ENCODE measurements at regions not wholly inside any gene's neighbourhood (a gene's known extent, or its start where the extent isn't known, plus 50 kb on each side); places are given as distances from the start of the nearest gene placed in this dataset.
"Not testable (repeated sequence)": the region's sequence is repeated elsewhere in the genome, so short reads cannot be mapped to it uniquely, and the experiment has no call there.

DNA sequence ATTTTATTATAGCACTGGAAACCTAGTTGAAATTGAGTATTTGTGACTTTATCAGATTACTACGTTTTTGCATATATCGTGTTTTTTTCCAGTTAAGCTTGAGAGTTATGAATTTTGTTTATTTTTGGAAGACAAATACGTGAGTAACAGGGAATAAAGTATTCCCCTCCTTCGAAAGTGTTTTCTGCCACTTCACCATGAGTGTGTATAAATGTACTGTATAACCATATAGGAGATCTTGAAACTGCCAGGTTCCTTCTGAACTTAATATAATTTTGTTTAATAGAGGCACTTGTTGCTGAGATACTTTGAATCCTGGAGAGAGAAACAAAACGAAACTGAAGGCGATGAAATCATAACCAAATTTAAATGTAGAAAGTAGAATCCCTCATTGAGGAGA, 1004.4 kb upstream of the ZEB2 start:
- no peak for ATAC-seq

DNA sequence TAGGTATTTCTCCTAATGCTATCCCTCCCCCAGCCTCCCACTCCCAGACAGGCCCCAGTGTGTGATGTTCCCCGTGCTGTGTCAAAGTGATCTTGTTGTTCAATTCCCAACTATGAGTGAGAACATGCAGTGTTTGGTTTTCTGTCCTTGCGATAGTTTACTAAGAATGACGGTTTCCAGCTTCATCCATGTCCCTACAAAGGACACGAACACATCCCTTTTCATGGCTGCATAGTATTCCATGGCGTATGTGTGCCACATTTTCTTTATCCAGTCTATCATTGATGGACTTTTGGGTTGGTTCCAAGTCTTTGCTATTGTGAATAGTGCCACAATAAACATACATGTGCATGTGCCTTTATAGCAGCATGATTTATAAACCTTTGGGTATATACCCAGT, 999.3 kb upstream of the ZEB2 start:
- not testable (repeated sequence) for ATAC-seq

DNA sequence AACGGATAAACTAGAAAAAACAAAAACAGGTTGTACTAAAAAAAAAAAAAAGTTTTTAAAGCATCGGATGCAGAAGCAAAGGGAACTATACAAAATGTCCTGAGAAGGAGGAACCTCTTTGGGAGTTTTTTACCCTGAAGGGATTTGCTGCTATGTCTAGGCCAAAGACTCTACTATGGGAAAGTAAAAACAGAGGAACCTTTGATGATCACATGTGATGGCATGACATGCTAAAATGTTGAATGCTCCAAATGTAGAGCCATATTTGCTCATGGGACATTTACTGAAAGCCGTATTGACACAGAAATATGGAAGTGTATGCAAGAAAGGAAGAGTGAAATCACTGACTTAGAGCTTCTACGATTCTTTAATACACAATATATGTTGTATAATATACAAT, 992.0 kb upstream of the ZEB2 start:
- ATAC-seq, result no peak

DNA sequence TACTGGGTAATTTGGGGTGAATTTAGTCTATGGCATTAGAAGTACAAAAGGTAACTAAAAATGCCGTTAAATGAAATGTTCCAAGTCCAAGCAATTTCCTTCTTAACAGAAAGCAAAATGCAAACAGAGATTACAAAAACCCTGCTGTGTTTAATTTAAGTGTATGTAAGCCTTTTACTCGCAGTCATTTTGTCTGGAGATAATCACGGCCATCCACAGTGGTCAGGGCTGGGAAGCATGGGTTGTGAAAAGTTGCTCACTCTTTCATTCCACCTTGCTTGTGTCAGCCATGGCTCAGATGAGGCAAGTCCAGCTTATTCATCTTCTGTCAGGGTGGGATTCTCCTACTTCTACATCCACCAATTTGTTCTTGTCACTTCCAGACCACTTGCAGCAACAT, 983.6 kb upstream of the ZEB2 start:
- ATAC-seq, result no peak

DNA sequence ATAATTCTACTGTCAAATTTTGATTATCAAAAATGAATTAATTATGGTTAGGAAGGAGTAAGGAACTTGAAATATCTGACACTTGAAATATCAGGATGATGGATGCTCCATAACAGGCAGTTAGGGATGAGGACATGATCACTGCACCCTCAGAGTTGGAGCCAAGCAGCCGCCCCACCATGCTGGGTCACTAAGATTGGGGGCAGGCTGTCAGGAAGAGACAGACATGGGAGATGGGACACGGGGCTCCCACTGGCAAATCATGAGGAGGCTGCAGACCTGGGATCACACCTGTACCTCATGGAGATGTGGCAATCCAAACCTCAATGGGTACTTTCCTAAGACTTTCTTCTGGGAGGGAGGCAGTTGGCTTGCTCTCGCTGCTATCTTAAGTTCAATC, 982.0 kb upstream of the ZEB2 start:
- no peak for ATAC-seq

DNA sequence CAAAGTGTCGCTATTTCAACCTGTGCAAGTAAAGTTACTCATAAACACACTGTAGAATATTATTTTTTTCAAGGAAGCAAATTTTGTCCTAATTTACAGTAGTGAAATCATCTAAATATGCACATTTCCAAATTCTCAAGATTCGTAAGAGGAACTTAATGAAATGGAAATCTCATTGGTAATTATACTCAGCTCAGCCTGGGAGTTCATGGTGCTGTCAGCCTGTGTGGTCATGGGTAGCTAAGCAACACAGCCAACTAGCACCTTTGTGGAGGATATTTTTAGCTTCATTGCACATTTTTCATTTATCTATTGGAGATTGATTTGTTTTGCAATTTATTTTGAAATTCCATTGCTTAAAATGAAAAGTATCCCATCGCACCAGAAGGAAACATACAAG, 975.7 kb upstream of the ZEB2 start:
- ATAC-seq, result no peak

DNA sequence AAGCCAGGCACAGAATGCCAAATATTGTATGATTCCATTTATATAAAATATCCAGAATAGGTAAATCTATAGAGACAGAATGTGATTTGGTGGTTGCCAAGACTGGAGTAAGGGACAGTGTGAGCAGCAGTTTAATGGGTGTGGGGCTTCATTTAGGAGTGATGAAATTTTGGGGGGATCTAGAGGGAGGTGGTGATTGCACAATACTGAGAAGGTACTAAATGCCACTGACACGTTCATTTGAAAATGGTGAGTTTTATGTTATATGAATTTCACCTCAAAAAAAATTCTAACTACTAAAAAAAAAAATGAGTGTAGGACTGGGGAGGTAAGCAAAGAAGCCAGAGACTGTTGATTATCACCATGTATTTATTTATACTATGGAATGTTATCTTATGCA, 974.5 kb upstream of the ZEB2 start:
- no peak for ATAC-seq

DNA sequence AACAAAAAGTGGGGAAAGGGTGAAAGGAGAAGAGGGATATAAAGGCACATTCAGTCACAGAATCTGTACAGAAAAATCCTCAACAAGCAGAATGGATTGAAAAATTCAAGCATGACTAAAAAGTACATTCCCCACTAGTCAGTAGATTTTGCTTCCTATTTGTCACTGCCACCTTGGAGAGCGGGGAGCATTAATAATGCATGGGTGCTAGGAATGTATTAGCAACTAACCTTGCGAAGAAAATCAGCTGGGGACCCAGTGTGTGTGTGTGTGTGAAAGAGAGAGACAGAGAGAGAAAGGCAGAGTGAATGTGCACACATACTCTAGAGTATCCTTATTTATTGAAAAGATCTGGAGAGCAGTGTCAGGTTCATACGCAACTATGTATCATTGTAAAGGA, 968.7 kb upstream of the ZEB2 start:
- ATAC-seq, result no peak

DNA sequence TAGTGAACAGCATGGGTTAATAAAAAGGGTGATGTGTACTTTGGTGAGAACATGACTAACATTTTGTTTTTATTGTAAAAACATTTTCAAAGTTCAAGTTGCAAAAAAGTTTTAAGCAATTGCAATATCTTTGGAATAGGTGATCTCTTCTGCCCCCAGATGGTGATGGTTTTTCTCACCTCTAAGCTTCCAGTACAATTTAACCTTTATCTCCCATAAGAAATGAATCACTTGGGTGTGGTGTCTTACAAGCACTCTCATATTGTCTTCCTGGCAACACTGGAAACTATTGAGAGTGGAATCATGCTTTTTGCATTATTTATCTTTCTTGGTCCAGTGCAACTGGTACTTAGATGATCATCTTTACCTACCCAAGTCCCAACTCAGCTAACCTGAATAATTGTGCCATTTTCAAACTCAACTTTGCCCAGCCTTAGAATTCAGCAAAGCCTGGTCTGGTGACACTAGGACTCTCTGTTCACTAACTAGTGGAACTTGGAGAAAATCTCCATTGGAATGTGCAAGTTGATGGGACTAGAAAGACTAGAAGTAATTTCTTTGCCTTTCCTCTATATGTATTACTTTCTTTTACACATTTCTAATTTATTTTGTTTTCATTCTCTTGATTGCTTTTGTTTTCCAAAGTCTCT, 964.7 kb upstream of the ZEB2 start:
- no peak for ATAC-seq

DNA sequence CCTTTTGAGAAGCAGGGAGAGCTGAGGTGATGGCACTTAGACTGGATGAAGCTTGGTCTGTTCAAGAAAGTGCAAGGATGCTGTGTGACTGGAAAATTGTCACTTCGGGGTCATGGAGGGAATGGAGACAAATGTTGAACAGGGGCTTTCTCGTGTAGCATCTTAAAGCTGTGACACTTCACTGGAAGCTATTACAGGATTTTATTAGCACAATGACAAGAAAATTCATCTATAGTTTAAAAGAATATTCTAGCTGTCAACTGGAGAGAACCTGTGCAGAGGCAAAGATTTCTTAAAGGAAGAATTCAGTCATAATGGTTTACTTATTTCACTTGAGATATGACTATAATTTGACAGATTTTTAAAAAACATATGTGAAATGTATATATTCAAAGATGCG, 963.9 kb upstream of the ZEB2 start:
- no peak for ATAC-seq

DNA sequence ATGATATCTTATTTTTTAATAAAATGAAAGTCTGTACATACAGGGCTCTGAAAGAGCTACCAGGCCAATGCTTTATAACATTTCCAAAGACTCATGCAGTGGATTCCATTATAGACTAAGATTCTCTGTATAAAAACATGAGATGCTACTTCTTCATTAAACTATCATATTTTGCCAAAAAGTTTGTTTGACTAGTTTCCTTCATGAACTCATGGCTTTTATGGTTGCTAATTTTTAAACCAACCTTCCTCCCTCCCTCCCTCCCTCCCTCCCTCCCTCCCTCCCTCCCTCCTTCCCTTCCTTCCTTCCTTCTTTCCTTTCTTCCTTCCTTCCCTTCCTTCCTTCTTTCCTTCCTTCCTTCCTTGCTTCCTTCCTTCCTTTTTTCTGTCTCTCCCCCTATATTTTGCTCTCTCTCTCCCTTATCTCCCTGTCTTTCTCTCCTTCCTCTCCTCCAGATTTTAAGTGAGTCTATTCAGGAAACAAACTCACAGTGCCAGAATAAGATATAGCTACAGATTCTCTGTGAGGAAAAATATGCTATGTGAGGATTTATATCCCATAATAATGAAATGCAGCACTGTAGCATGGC, 961.5 kb upstream of the ZEB2 start:
- no peak for ATAC-seq

DNA sequence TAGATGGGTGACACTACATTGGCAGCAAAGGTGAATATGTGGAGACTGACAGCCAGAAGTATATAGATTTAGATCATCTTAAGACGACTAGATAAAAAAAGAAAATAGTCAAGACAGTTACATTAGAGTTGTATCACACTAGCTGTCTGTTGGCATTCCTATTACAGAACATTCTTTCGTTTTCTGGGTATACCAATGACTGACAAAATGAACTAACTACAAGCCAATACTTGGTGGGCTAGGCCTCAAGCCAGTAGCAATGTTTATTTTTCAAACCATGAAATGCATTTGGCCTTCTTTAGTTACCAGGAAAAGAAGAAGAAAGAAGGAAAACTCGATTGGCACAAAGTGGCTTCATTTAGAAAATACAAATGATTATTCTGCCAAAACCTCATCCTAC, 944.9 kb upstream of the ZEB2 start:
- ATAC-seq, result no peak

DNA sequence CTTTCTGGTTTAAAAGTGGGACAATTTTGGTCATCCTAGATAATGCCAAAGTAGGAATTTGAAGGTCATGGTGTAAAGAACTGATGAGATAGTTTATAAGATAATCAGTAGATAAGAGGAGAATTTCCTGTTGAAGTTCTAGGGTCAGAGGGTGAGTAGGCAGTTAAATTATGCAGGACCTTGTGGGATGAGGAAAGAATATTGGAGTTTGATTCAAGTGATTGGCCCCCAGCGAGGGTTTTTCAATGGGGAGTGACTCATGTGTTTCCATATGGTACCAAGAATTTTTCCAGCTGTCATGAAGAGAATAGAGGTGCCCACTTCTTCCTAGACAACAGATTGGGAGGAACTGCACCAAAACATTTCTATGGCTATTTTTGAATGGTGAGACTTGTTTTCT, 940.2 kb upstream of the ZEB2 start:
- no peak for ATAC-seq

DNA sequence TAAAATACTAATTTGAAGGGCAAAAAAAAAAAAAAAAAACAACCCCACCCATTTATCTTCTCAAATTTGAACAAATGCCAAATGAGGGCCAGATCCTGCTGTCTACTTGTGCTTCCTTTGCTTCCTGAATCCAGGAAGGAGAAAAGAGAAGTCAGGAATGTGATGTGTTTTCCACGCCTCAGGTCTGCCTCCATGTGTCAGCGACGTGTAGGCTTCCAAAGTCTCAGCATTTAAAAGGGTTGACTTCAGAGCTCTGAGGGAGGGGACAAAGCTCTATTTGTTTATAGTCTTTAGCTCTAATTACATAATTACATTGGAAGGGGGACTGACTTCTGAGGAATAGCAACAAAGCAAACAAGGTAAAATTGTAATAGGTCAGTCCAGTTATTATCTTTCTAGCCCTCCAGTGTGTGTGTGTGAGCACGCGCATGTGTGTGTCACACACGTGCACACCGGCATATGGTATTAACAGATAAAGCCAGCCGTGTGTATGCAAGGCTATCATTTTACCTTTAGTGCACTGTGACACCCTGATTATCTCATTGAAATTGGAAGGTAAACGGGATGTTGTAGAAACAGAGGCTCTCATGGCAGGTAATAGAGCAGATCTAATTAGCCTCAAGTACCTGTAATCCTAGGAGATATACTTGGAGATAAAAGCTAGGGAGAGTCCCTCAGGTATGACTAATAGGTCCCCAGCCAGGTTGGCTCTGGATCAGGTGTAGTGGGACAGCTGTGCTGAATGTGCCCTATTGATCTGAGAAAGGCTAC, 911.4 kb upstream of the ZEB2 start:
- ATAC-seq, result no peak

DNA sequence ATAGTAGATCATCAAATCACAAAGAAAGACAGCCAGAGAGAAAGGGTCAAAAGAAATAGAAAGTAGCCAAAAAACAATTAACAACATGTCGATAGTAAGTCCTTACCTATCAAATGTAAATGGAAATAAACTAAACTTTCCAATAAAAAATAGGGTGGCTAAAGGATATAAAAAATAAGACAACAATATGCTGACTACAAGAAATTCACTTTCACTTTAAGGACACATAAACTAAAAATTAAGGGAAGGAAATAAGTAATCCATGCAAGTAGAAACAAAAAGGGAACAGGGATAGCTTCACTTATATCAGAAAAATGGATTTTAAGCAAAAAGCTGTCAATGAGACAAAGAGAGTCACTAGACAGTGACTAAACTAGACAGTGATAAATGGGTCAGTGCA, 903.9 kb upstream of the ZEB2 start:
- no peak for ATAC-seq

DNA sequence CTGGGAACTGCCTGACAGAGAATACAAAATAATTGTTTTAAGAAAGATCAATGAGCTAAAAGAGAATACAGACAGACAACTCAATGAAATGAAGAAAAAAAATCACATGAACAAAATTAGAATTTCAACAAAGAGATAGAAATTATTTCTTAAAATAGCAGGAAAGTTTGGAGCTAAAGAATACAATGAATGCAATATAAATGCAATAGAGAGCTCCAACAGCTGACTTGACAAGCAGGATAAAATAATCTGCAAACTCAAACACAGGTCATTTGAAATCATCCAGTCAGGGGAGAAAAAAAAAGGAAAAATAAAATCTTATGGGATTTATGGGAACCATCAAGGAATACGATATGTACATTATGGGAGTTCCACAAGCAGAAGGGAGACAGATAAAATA, 902.7 kb upstream of the ZEB2 start:
- ATAC-seq, result no peak

DNA sequence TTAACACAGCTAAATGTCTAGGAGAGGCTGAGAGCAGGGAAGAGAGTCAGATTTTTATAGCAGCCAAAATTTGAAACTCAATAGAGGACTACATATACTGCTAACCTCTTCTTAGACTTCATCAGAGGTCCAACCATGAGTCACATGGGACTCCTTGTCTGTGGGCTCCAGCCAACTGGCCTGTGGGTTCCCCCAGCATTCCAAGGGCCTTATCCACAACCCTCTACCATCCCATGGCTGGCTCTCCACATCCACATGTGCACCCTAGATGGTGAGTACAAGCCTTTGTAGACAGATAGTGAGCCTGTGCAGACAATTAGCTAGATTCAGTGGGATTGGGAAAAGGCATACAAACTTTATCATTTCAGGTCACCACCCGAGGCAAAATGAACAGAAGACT, 901.9 kb upstream of the ZEB2 start:
- ATAC-seq, result no peak

DNA sequence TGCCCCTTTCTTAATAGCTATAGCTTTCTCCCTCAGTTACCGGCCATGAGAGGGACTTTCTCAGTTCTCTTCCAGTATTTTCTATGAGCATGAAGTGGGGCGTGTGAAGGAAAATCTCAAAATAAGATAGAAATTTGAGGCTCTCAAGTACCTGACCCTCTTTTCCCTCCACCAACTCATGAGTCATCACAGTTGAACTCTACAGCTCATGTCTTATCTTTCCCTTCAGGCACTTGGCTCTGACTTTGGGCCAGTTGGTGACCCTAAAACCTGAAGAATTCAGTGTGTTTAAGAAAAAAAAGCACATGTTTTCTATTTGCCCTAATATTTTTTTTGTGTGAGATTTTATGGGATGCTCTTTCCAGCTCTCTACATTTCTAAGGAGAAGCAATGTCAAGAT, 896.7 kb upstream of the ZEB2 start:
- ATAC-seq, result no peak

DNA sequence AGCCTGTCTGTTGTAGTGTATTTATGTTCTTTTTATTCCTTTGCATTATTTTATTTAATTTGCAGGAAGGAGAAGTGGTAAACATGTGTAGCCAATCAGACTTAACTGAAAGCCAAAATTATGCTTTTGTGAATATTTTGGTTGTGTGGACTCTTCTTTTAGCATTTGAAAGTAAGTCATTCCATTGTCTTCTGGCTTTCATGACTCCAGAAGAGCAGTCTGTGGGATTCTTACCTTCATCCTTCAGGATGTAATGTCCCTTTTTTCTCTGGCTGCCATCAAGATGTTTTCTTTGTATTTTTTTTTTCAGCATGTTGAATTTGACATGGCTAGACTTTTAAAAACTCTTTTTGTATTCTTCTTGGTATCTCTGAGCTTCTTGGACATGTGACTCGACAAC, 895.2 kb upstream of the ZEB2 start:
- ATAC-seq, result no peak

DNA sequence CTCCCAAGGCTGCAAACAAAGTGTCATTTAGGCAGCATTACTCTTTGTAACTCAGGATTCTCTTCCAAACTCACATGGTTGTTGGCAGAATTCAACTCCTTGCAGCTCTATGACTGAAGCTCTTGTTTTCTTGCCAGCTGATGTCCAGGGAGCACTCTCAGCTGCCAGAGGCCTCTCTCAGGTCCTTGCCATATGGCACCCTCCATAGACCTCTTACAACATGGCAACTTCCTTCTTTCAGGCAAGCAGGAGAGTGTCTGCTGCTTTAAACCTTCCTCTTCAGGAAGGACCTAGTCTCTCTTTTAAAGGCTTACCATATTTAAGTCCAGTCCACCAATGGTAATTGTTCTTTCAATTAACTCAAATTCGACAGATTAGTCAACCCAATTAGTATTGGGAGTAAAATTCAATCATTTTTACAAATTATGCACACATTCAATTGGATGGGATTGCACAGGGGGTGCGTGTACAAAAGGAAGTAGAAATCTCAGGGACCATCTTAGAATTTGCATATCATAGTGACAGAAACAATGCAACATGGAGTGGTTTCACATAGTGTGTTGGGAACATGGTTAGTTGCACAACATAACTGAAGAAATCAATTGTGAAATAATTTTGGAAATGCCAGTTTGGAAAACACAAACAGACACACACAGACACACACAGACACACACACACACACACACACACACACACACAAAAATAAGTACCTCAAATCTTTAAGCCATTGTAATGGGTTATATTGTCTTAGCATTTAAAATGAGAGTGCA, 893.5 kb upstream of the ZEB2 start:
- no peak for ATAC-seq

DNA sequence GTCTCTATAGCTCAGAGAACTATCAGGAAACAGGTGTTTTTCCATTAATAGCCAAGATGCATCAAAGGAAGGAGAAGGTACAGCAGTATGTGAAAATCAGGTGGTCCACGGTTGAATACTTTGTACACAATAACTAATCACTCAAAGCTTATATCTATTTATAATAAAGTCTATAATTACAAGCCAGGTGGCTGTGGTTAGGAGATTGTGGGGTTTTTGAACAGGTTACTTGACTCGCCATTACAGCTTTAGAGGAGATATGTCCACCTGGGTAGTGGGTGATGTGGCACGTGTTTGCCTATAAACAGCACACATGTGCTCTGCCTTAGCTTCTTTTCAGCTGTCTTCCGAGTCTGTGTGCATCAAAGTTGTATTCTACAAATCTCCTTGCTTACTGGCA, 892.2 kb upstream of the ZEB2 start:
- ATAC-seq, result no peak

DNA sequence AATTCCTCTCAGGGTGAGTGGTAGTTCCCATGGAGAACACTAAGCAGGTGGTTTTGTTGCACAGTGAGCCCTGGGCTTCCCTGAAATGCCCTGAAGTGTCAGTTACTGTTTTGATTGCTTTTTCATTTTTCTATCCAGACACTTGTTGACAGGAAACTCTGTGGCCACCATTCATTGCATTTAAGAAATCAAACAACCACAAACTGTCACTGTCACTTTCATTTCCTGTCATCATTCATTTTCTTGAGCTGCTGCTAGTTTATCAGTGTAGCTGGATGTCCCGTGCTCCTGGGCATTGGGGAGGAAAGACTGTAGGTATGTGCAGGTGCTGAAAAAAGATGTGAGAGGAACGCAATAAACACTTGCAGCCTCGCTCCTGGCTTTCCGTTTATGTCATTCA, 891.6 kb upstream of the ZEB2 start:
- ATAC-seq, result peak in 1 of 2 donors; percentile 33

DNA sequence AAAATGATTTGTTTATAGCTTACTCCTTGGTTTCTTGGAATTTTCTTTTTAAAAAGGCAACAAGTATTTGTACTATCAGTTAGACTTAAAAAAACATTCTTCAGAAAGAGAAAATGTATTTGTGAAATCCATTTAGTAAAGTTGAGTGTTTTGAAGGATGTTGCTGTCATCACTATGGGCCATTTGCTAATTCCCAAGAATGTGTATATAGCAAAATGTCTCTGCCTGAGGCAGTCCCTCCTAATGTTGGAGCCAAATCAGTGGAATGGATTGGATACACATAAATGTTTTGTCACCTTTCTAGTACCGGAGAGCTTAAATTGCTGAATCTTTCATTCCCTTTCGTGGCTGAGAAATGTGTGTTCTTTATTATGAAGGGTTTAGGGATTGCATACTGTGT, 890.2 kb upstream of the ZEB2 start:
- ATAC-seq, result no peak

DNA sequence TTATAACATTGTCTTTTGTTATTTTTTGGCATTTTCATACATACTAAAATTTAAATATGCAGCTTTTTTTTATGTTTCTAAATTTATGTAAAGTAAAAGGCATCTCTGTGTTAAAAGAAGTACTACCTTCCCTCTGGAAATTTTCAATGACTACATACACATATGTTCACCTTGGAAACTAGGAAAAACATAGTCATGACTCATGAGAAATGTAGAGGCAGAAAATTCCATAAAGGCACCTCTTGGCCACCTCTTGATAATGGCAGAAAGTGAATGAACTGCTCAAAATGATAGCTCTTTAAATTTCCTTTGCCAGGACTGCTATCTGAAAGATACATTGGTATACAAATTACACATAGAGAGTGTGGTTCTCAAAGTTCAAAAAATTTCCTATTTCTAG, 889.1 kb upstream of the ZEB2 start:
- no peak for ATAC-seq
